Right lobe of liver (tissue), 6 donors: ENCODE measurements at regions not wholly inside any gene's neighbourhood (a gene's known extent, or its start where the extent isn't known, plus 50 kb on each side); places are given as distances from the start of the nearest gene placed in this dataset.
"Not testable (repeated sequence)": the region's sequence is repeated elsewhere in the genome, so short reads cannot be mapped to it uniquely, and the experiment has no call there.

Source experiments
- ATAC-seq, 4 donors: fragments of 200-7000 bp; cut with Tn5 transposase; one replicate each; pipeline ENCODE4 v1.9.1; 2020; ENCODE audit warnings: mild to moderate bottlenecking in 4 of 4, moderate library complexity in 4 of 4
- DNase-seq, 3 donors: peaks; one replicate each; pipeline ENCODE4 v3.0.0-alpha.2; 2020
- H3K27ac ChIP-seq, 3 donors: fragments of 200-600 bp; one replicate each; pipeline ENCODE4 v1.8.0; 2022
- H3K27me3 ChIP-seq, 2 donors: fragments of 200-600 bp; one replicate each; pipeline ENCODE4 v1.8.0; 2022
- H3K36me3 ChIP-seq, 4 donors: fragments of 200-600 bp; sonication (generic) in 1 of 4; one replicate each; pipeline versions ENCODE4 v1.5.1 to v1.8.0; 2017 to 2022; ENCODE audit warnings: control low read depth in 1 of 4
- H3K4me1 ChIP-seq, 4 donors: fragments of 200-600 bp; sonication (generic) in 1 of 4; one replicate each; pipeline versions ENCODE4 v1.5.1 to v1.8.0; 2017 to 2022; ENCODE audit warnings: control low read depth in 1 of 4
- H3K4me3 ChIP-seq, 3 donors: fragments of 200-600 bp; one replicate each; pipeline ENCODE4 v1.8.0; 2022
- H3K9me3 ChIP-seq, 4 donors: fragments of 200-600 bp; sonication (generic) in 1 of 4; one replicate each; pipeline versions ENCODE4 v1.5.1 to v1.8.0; 2017 to 2022; ENCODE audit warnings: control low read depth in 1 of 4
- POLR2A ChIP-seq: fragments of 450-650 bp; IDR thresholded peaks from one replicate; pipeline ENCODE4 v1.6.1; 2017; ENCODE audit warnings: antibody characterized with exemption, mild to moderate bottlenecking
- WGBS: methylation state at CpG from one replicate; pipeline ENCODE4 v1.1.6; 2018; ENCODE audit warnings: low coverage, low lambda C conversion rate; ENCODE audit not compliant: insufficient coverage; ENCODE audit errors: missing lambda C conversion rate; 5-methylcytosine and 5-hydroxymethylcytosine counted together
- intact Hi-C, 2 donors: fragments of 100-400 bp; cut with DNase I; formaldehyde crosslinking; loops; one replicate each; pipeline versions ENCODE4 v1.11.2 to v1.14.1; 2022
- TF ChIP-seq, protein P1 (sequence below), 4 donors: fragments of 200-600 bp in 3 of 4; fragments of 450-650 bp in 1 of 4; IDR thresholded peaks; one replicate each; pipeline versions ENCODE4 v1.5.1 to v1.8.0; 2016 to 2022; ENCODE audit warnings: antibody characterized with exemption in 4 of 4, mild to moderate bottlenecking in 2 of 4
- donor health status: DM: no; HTN: yes; CAD: no.
- donor health status: DM: no; HTN: no; CAD: no.
- donor health status: DM: no; HTN: no; CAD: no.
- donor health status: DM: no; HTN: yes; CAD: no.
- donor health status: DM: no; HTN: yes; CAD: no.

DNA sequence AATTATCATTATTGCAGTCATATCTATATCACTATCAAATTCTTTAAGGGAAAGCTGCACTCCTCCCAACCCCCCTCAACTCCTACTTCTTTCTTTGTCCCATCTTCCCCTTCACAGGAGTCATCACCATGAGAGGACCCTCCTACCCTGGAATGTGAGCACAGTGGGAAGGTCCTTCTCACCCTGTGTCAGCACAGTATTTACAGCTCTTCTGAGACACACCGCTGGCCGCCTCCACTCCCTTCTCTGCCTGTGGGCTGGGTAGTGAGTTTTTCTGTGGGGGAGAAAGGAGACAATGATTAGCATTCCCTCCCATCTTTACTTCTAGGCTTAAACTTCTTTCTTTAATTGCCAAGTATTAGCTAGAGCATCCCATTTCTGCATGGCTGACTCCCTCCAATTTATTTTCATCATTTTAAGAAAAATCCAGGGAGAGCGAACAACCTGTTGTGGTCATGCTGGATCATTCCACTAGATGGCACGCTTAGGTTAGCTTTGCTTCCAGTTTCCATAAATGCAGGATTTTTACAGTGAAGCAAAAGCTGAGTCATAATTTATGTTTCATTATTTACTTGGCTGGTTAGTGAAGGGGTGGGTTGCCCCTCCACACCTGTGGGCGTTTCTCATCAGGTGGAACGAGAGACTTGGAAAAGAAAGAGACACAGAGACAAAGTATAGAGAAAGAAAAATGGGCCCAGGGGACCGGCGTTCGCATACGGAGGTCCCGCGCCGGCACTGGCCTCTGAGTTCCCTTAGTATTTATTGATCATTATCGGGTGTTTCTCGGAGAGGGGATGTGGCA, 188.5 kb downstream of the ALX1 start:
- Histone ChIP-seq H3K9me3 (no peaks in the 10 kb centered on the region), H3K27me3 (no peaks in the 10 kb centered on the region), H3K36me3 (no peaks in the 10 kb centered on the region), H3K4me1 (no peaks in the 10 kb centered on the region), H3K27ac (no peak overlapping the region), H3K4me3 (peak overlapping the region; percentile 28 to 46 (median 29))
- DNase-seq (no peak), ATAC-seq (peak; percentile 88 to 96 (median 93))
- intact Hi-C loops, result no loop called here
- no peak for TF ChIP-seq POLR2A
- TF ChIP-seq, protein P1, sequence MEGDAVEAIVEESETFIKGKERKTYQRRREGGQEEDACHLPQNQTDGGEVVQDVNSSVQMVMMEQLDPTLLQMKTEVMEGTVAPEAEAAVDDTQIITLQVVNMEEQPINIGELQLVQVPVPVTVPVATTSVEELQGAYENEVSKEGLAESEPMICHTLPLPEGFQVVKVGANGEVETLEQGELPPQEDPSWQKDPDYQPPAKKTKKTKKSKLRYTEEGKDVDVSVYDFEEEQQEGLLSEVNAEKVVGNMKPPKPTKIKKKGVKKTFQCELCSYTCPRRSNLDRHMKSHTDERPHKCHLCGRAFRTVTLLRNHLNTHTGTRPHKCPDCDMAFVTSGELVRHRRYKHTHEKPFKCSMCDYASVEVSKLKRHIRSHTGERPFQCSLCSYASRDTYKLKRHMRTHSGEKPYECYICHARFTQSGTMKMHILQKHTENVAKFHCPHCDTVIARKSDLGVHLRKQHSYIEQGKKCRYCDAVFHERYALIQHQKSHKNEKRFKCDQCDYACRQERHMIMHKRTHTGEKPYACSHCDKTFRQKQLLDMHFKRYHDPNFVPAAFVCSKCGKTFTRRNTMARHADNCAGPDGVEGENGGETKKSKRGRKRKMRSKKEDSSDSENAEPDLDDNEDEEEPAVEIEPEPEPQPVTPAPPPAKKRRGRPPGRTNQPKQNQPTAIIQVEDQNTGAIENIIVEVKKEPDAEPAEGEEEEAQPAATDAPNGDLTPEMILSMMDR (IDR thresholded peaks at IDR 0.05), result peak; percentile 69 to 75 (median 72)
- WGBS, result 9% methylated on average over 15 of the region's 15 CpGs

- ATAC-seq, H3K9me3 ChIP-seq, H3K36me3 ChIP-seq, H3K27me3 ChIP-seq, H3K27ac ChIP-seq, DNase-seq, H3K4me1 ChIP-seq: not testable (repeated sequence)
- WGBS, result 30% methylated on average over 5 of the region's 5 CpGs
- H3K4me3 ChIP-seq, result peak overlapping the region; percentile 28 to 46 (median 29)
- intact Hi-C loops, result loop anchor here in 1 of 2 donors (10.0 kb wide), 1 partner anchor 405 kb away; the partner anchor contains the start of gene NTS
Measured at GRCh38 chr12:85469158-85470086, 189.4 kb downstream of the ALX1 start.

DNA sequence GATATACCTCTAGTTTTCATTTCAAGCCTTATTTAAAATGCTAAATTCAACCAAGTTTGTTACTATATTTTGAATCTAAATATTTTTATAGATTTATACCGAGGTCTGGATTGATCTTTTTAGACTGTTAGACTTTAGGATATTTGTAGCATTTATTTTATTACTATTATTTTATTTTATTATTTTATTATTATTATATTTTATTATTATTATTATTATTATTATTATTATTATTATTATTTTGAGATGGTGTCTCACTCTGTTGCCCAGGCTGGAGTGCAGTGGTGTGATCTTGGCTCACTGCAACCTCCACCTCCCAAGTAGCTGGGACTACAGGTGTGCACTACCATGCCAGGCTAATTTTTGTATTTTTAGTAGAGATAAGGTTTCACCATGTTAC, 195.3 kb downstream of the ALX1 start:
- not testable (repeated sequence) for H3K4me1 ChIP-seq, ATAC-seq, H3K27ac ChIP-seq, H3K36me3 ChIP-seq, H3K4me3 ChIP-seq, DNase-seq, H3K27me3 ChIP-seq, H3K9me3 ChIP-seq
- 47% methylated on average over 1 of the region's 1 CpG for WGBS
- intact Hi-C loops, result loop anchor here in 1 of 2 donors (10.0 kb wide), 1 partner anchor 400 kb away; the partner anchor contains the start of gene NTS

- Histone ChIP-seq H3K36me3 (no peaks in the 10 kb centered on the region), H3K4me1 (no peaks in the 10 kb centered on the region), H3K27ac (no peak overlapping the region), H3K27me3 (no peaks in the 10 kb centered on the region), H3K4me3 (no peak overlapping the region), H3K9me3 (no peaks in the 10 kb centered on the region)
- no peak for ATAC-seq
- no peak for DNase-seq
- intact Hi-C loops, result loop anchor here in 1 of 2 donors (10.0 kb wide), 1 partner anchor 398 kb away; the partner anchor contains the start of gene NTS
- no peak for TF ChIP-seq POLR2A
- TF ChIP-seq, protein P1 (IDR thresholded peaks at IDR 0.05), result no peak
Measured at GRCh38 chr12:85476756-85477155, 196.7 kb downstream of the ALX1 start.

- H3K27me3 ChIP-seq, result no peaks in the 10 kb centered on the region
- TF ChIP-seq, protein P1 (IDR thresholded peaks at IDR 0.05), result no peak
- no peak for TF ChIP-seq POLR2A
- H3K4me3 ChIP-seq, result no peak overlapping the region
- no peaks in the 10 kb centered on the region for H3K36me3 ChIP-seq
- intact Hi-C loops, result no loop called here
- no peaks in the 10 kb centered on the region for H3K9me3 ChIP-seq
- 33% methylated on average over 1 of the region's 1 CpG for WGBS
- no peaks in the 10 kb centered on the region for H3K4me1 ChIP-seq
- DNase-seq (no peak), ATAC-seq (no peak)
- H3K27ac ChIP-seq, result no peak overlapping the region
Measured at GRCh38 chr12:85484387-85484786, 204.4 kb downstream of the ALX1 start.
